ENCODE measurements at regions not wholly inside any gene's neighbourhood (a gene's known extent, or its start where the extent isn't known, plus 50 kb on each side); places are given as distances from the start of the nearest gene placed in this dataset.
"Not testable (repeated sequence)": the region's sequence is repeated elsewhere in the genome, so short reads cannot be mapped to it uniquely, and the experiment has no call there.

GRCh38 chr12:129973236-129973961, 69.6 kb upstream of the TMEM132D start:
- 80% methylated on average over 2 of the region's 6 CpGs for WGBS (ENCODE audit: insufficient coverage)

GRCh38 chr12:129984106-129984505, 80.3 kb upstream of the TMEM132D start:
- CTCF ChIA-PET, result no interaction called here
- WGBS (ENCODE audit: insufficient coverage), result 25% methylated on average over 4 of the region's 4 CpGs
- no peaks in the 10 kb centered on the region for H3K9me3 ChIP-seq (ENCODE audit: control extremely low read depth in 1 of 5, control insufficient read depth in 4 of 5, insufficient read depth in 2 of 5, low read depth in 1 of 5, low read length in 4 of 5)

More at GRCh38 chr12:129973236-129973961, 69.6 kb upstream of the TMEM132D start:
- POLR2A ChIA-PET, result no interaction called here
- Histone ChIP-seq H3K4me1 (ENCODE audit: control extremely low read depth in 1 of 4, control insufficient read depth in 4 of 4, insufficient read depth in 4 of 4, low read length in 3 of 4) (no peaks in the 10 kb centered on the region), H3K4me3 (ENCODE audit: control insufficient read depth in 1 of 7, extremely low read depth in 1 of 7, insufficient read depth in 4 of 7, low read depth in 2 of 7, low read length in 6 of 7) (no peak overlapping the region), H3K27ac (ENCODE audit: insufficient read depth in 1 of 2, low read depth in 1 of 2, low read length in 2 of 2, poor library complexity in 1 of 2, severe bottlenecking in 2 of 2) (no peak overlapping the region), H3K9me3 (ENCODE audit: control extremely low read depth in 1 of 5, control insufficient read depth in 4 of 5, insufficient read depth in 2 of 5, low read depth in 1 of 5, low read length in 4 of 5) (no peaks in the 10 kb centered on the region), H3K27me3 (replicated peaks in 2 of 5; ENCODE audit: control insufficient read depth in 4 of 5, insufficient read depth in 5 of 5, low read length in 4 of 5) (peaks cover 0 to 1% (median 0%) of the 10 kb centered on the region in 5 experiments), H3K36me3 (ENCODE audit: control insufficient read depth in 4 of 4, insufficient read depth in 4 of 4, low read length in 3 of 4) (no peaks in the 10 kb centered on the region)
- DNase-seq, result no peak
- CTCF ChIA-PET, result no interaction called here

GRCh38 chr12:129987841-129988240, 84.0 kb upstream of the TMEM132D start:
- no peak overlapping the region for H3K4me3 ChIP-seq (ENCODE audit: control insufficient read depth in 1 of 7, extremely low read depth in 1 of 7, insufficient read depth in 4 of 7, low read depth in 2 of 7, low read length in 6 of 7)
- POLR2A ChIA-PET, result no interaction called here
- H3K36me3 ChIP-seq (ENCODE audit: control insufficient read depth in 4 of 4, insufficient read depth in 4 of 4, low read length in 3 of 4), result no peaks in the 10 kb centered on the region
- peaks cover 0 to 5% (median 0%) of the 10 kb centered on the region in 5 experiments for H3K27me3 ChIP-seq (replicated peaks in 2 of 5; ENCODE audit: control insufficient read depth in 4 of 5, insufficient read depth in 5 of 5, low read length in 4 of 5)
- WGBS (ENCODE audit: insufficient coverage), result 51% methylated on average over 2 of the region's 5 CpGs
- DNase-seq, result no peak
- H3K9me3 ChIP-seq (ENCODE audit: control extremely low read depth in 1 of 5, control insufficient read depth in 4 of 5, insufficient read depth in 2 of 5, low read depth in 1 of 5, low read length in 4 of 5), result peaks cover 0 to 2% (median 0%) of the 10 kb centered on the region in 5 experiments
- H3K4me1 ChIP-seq (ENCODE audit: control extremely low read depth in 1 of 4, control insufficient read depth in 4 of 4, insufficient read depth in 4 of 4, low read length in 3 of 4), result no peaks in the 10 kb centered on the region
- H3K27ac ChIP-seq (ENCODE audit: insufficient read depth in 1 of 2, low read depth in 1 of 2, low read length in 2 of 2, poor library complexity in 1 of 2, severe bottlenecking in 2 of 2), result no peak overlapping the region
- CTCF ChIA-PET, result no interaction called here

More at GRCh38 chr12:129984106-129984505, 80.3 kb upstream of the TMEM132D start:
- POLR2A ChIA-PET, result no interaction called here
- Histone ChIP-seq H3K27ac (ENCODE audit: insufficient read depth in 1 of 2, low read depth in 1 of 2, low read length in 2 of 2, poor library complexity in 1 of 2, severe bottlenecking in 2 of 2) (no peak overlapping the region), H3K36me3 (ENCODE audit: control insufficient read depth in 4 of 4, insufficient read depth in 4 of 4, low read length in 3 of 4) (no peaks in the 10 kb centered on the region), H3K4me1 (ENCODE audit: control extremely low read depth in 1 of 4, control insufficient read depth in 4 of 4, insufficient read depth in 4 of 4, low read length in 3 of 4) (no peaks in the 10 kb centered on the region), H3K27me3 (replicated peaks in 2 of 5; ENCODE audit: control insufficient read depth in 4 of 5, insufficient read depth in 5 of 5, low read length in 4 of 5) (peaks cover 0 to 5% (median 0%) of the 10 kb centered on the region in 5 experiments), H3K4me3 (ENCODE audit: control insufficient read depth in 1 of 7, extremely low read depth in 1 of 7, insufficient read depth in 4 of 7, low read depth in 2 of 7, low read length in 6 of 7) (no peak overlapping the region)
- no peak for DNase-seq

GRCh38 chr12:129994634-129995033, 90.8 kb upstream of the TMEM132D start:
- ChIA-PET CTCF (interaction anchor here (0.6 kb wide), 1 partner anchor 964 kb away, joined by 3 read pairs; no protein-coding TSS in a partner anchor), POLR2A (no interaction called here)
- H3K27me3 ChIP-seq (replicated peaks in 2 of 5; ENCODE audit: control insufficient read depth in 4 of 5, insufficient read depth in 5 of 5, low read length in 4 of 5), result peaks cover 0 to 7% (median 0%) of the 10 kb centered on the region in 5 experiments
- no peaks in the 10 kb centered on the region for H3K9me3 ChIP-seq (ENCODE audit: control extremely low read depth in 1 of 5, control insufficient read depth in 4 of 5, insufficient read depth in 2 of 5, low read depth in 1 of 5, low read length in 4 of 5)
- no peak overlapping the region for H3K27ac ChIP-seq (ENCODE audit: insufficient read depth in 1 of 2, low read depth in 1 of 2, low read length in 2 of 2, poor library complexity in 1 of 2, severe bottlenecking in 2 of 2)
- WGBS (ENCODE audit: insufficient coverage), result 96% methylated on average over 7 of the region's 8 CpGs
- H3K4me3 ChIP-seq (ENCODE audit: control insufficient read depth in 1 of 7, extremely low read depth in 1 of 7, insufficient read depth in 4 of 7, low read depth in 2 of 7, low read length in 6 of 7), result no peak overlapping the region
- no peaks in the 10 kb centered on the region for H3K4me1 ChIP-seq (ENCODE audit: control extremely low read depth in 1 of 4, control insufficient read depth in 4 of 4, insufficient read depth in 4 of 4, low read length in 3 of 4)
- no peaks in the 10 kb centered on the region for H3K36me3 ChIP-seq (ENCODE audit: control insufficient read depth in 4 of 4, insufficient read depth in 4 of 4, low read length in 3 of 4)
- no peak for DNase-seq

- ChIA-PET CTCF (no interaction called here), POLR2A (no interaction called here)
- H3K4me1 ChIP-seq (ENCODE audit: control extremely low read depth in 1 of 4, control insufficient read depth in 4 of 4, insufficient read depth in 4 of 4, low read length in 3 of 4), result no peaks in the 10 kb centered on the region
- no peaks in the 10 kb centered on the region for H3K36me3 ChIP-seq (ENCODE audit: control insufficient read depth in 4 of 4, insufficient read depth in 4 of 4, low read length in 3 of 4)
- H3K9me3 ChIP-seq (ENCODE audit: control extremely low read depth in 1 of 5, control insufficient read depth in 4 of 5, insufficient read depth in 2 of 5, low read depth in 1 of 5, low read length in 4 of 5), result no peaks in the 10 kb centered on the region
- 44% methylated on average over 1 of the region's 5 CpGs for WGBS (ENCODE audit: insufficient coverage)
- peaks cover 0 to 7% (median 0%) of the 10 kb centered on the region in 5 experiments for H3K27me3 ChIP-seq (replicated peaks in 2 of 5; ENCODE audit: control insufficient read depth in 4 of 5, insufficient read depth in 5 of 5, low read length in 4 of 5)
- H3K4me3 ChIP-seq (ENCODE audit: control insufficient read depth in 1 of 7, extremely low read depth in 1 of 7, insufficient read depth in 4 of 7, low read depth in 2 of 7, low read length in 6 of 7), result no peak overlapping the region
- no peak for DNase-seq
- no peak overlapping the region for H3K27ac ChIP-seq (ENCODE audit: insufficient read depth in 1 of 2, low read depth in 1 of 2, low read length in 2 of 2, poor library complexity in 1 of 2, severe bottlenecking in 2 of 2)
Measured at GRCh38 chr12:129997239-129997638, 93.4 kb upstream of the TMEM132D start.

GRCh38 chr12:130004310-130004877, 100.6 kb upstream of the TMEM132D start:
- POLR2A ChIA-PET; H3K27me3 ChIP-seq (replicated peaks in 2 of 5; ENCODE audit: control insufficient read depth in 4 of 5, insufficient read depth in 5 of 5, low read length in 4 of 5); H3K9me3 ChIP-seq (ENCODE audit: control extremely low read depth in 1 of 5, control insufficient read depth in 4 of 5, insufficient read depth in 2 of 5, low read depth in 1 of 5, low read length in 4 of 5); H3K27ac ChIP-seq (ENCODE audit: insufficient read depth in 1 of 2, low read depth in 1 of 2, low read length in 2 of 2, poor library complexity in 1 of 2, severe bottlenecking in 2 of 2); H3K36me3 ChIP-seq (ENCODE audit: control insufficient read depth in 4 of 4, insufficient read depth in 4 of 4, low read length in 3 of 4); CTCF ChIA-PET; H3K4me3 ChIP-seq (ENCODE audit: control insufficient read depth in 1 of 7, extremely low read depth in 1 of 7, insufficient read depth in 4 of 7, low read depth in 2 of 7, low read length in 6 of 7); DNase-seq; H3K4me1 ChIP-seq (ENCODE audit: control extremely low read depth in 1 of 4, control insufficient read depth in 4 of 4, insufficient read depth in 4 of 4, low read length in 3 of 4): not testable (repeated sequence)
- WGBS (ENCODE audit: insufficient coverage), result 98% methylated on average over 4 of the region's 4 CpGs

- POLR2A ChIA-PET, result no interaction called here
- H3K27me3 ChIP-seq (replicated peaks in 2 of 5; ENCODE audit: control insufficient read depth in 4 of 5, insufficient read depth in 5 of 5, low read length in 4 of 5), result peaks cover 0 to 23% (median 1%) of the 10 kb centered on the region in 5 experiments
- 94% methylated on average over 14 of the region's 15 CpGs for WGBS (ENCODE audit: insufficient coverage)
- CTCF ChIA-PET, result no interaction called here
- H3K9me3 ChIP-seq (ENCODE audit: control extremely low read depth in 1 of 5, control insufficient read depth in 4 of 5, insufficient read depth in 2 of 5, low read depth in 1 of 5, low read length in 4 of 5), result peaks cover 0 to 3% (median 0%) of the 10 kb centered on the region in 5 experiments
- DNase-seq, result no peak
- no peak overlapping the region for H3K4me3 ChIP-seq (ENCODE audit: control insufficient read depth in 1 of 7, extremely low read depth in 1 of 7, insufficient read depth in 4 of 7, low read depth in 2 of 7, low read length in 6 of 7)
- H3K36me3 ChIP-seq (ENCODE audit: control insufficient read depth in 4 of 4, insufficient read depth in 4 of 4, low read length in 3 of 4), result no peaks in the 10 kb centered on the region
- H3K27ac ChIP-seq (ENCODE audit: insufficient read depth in 1 of 2, low read depth in 1 of 2, low read length in 2 of 2, poor library complexity in 1 of 2, severe bottlenecking in 2 of 2), result no peak overlapping the region
- no peaks in the 10 kb centered on the region for H3K4me1 ChIP-seq (ENCODE audit: control extremely low read depth in 1 of 4, control insufficient read depth in 4 of 4, insufficient read depth in 4 of 4, low read length in 3 of 4)
Measured at GRCh38 chr12:130007771-130008170, 103.9 kb upstream of the TMEM132D start.
